Tibial nerve (tissue), 4 donors: ENCODE measurements at regions not wholly inside any gene's neighbourhood (a gene's known extent, or its start where the extent isn't known, plus 50 kb on each side); places are given as distances from the start of the nearest gene placed in this dataset.

ENCODE experiments used
- CTCF ChIP-seq, 5 experiments: fragments of 200-600 bp in 3 of 5; fragments of 450-650 bp in 2 of 5; sonication (generic) in 3 of 5; IDR thresholded peaks; one replicate each; pipeline ENCODE4 v1.5.1; 2016 to 2019; ENCODE audit warnings: antibody characterized with exemption in 5 of 5, mild to moderate bottlenecking in 3 of 5, moderate library complexity in 2 of 5
- EP300 ChIP-seq, 2 donors: sonication (generic); formaldehyde crosslinking; IDR thresholded peaks; one replicate each; pipeline ENCODE4 v1.6.1; 2017; ENCODE audit warnings: antibody characterized with exemption in 2 of 2, mild to moderate bottlenecking in 1 of 2
- POLR2A ChIP-seq, 2 donors: fragments of 450-650 bp; IDR thresholded peaks; one replicate each; pipeline ENCODE4 v1.6.1; 2017; ENCODE audit warnings: antibody characterized with exemption in 2 of 2, mild to moderate bottlenecking in 2 of 2, moderate library complexity in 2 of 2

GRCh38 chr10:70962686-70963085 is 74.3 kb upstream of the PCBD1 start:
- TF ChIP-seq CTCF (IDR thresholded peaks at IDR 0.05) (no peak), POLR2A (IDR thresholded peaks at IDR 0.05) (no peak), EP300 (IDR thresholded peaks at IDR 0.05) (no peak)
